ENCODE measurements at regions not wholly inside any gene's neighbourhood (a gene's known extent, or its start where the extent isn't known, plus 50 kb on each side); places are given as distances from the start of the nearest gene placed in this dataset.

GRCh38 chr2:219886615-219887014 lies 259.2 kb downstream of the SLC4A3 start:
- DNase-seq (ENCODE audit: insufficient read length, low spot score) (no peak), FAIRE-seq (no peak)
- TF ChIP-seq PAX5 (IDR thresholded peaks at IDR 0.05; ENCODE audit: insufficient read depth, low read length, severe bottlenecking) (no peak), SPI1 (IDR thresholded peaks at IDR 0.05; ENCODE audit: low read depth, low read length) (no peak), POU2F2 (IDR thresholded peaks at IDR 0.05; ENCODE audit: low read depth, low read length) (no peak), POLR2AphosphoS5 (IDR thresholded peaks at IDR 0.05; ENCODE audit: low read depth, low read length) (no peak)

- no peak for DNase-seq (ENCODE audit: insufficient read length, low spot score)
- FAIRE-seq, result no peak
- no peak for TF ChIP-seq POLR2AphosphoS5 (IDR thresholded peaks at IDR 0.05; ENCODE audit: low read depth, low read length)
- TF ChIP-seq SPI1 (IDR thresholded peaks at IDR 0.05; ENCODE audit: low read depth, low read length), result no peak
- TF ChIP-seq TAF1 (IDR thresholded peaks at IDR 0.05; ENCODE audit: low read depth, low read length), result no peak
- TF ChIP-seq POU2F2 (IDR thresholded peaks at IDR 0.05; ENCODE audit: low read depth, low read length), result no peak
- TF ChIP-seq POLR2A (IDR thresholded peaks at IDR 0.05; ENCODE audit: low read depth, low read length), result no peak
- TF ChIP-seq PAX5 (IDR thresholded peaks at IDR 0.05; ENCODE audit: insufficient read depth, low read length, severe bottlenecking), result no peak
These were observed 260.4 kb downstream of the SLC4A3 start for GRCh38 chr2:219887870-219888269.

- DNase-seq (ENCODE audit: insufficient read length, low spot score) (no peak), FAIRE-seq (no peak)
- TF ChIP-seq PAX5 (IDR thresholded peaks at IDR 0.05; ENCODE audit: insufficient read depth, low read length, severe bottlenecking) (no peak), SPI1 (IDR thresholded peaks at IDR 0.05; ENCODE audit: low read depth, low read length) (no peak), POLR2A (IDR thresholded peaks at IDR 0.05; ENCODE audit: low read depth, low read length) (no peak), TAF1 (IDR thresholded peaks at IDR 0.05; ENCODE audit: low read depth, low read length) (no peak), POLR2AphosphoS5 (IDR thresholded peaks at IDR 0.05; ENCODE audit: low read depth, low read length) (no peak), POU2F2 (IDR thresholded peaks at IDR 0.05; ENCODE audit: low read depth, low read length) (no peak)
These were observed 266.1 kb downstream of the SLC4A3 start for GRCh38 chr2:219893541-219893940.

GRCh38 chr2:219897456-219897855 lies 270.0 kb downstream of the SLC4A3 start:
- TF ChIP-seq POLR2AphosphoS5 (IDR thresholded peaks at IDR 0.05; ENCODE audit: low read depth, low read length) (no peak), SPI1 (IDR thresholded peaks at IDR 0.05; ENCODE audit: low read depth, low read length) (no peak), TAF1 (IDR thresholded peaks at IDR 0.05; ENCODE audit: low read depth, low read length) (no peak), PAX5 (IDR thresholded peaks at IDR 0.05; ENCODE audit: insufficient read depth, low read length, severe bottlenecking) (no peak)
- DNase-seq (ENCODE audit: insufficient read length, low spot score) (no peak), FAIRE-seq (no peak)

GRCh38 chr2:219901155-219901554 lies 273.7 kb downstream of the SLC4A3 start:
- DNase-seq (ENCODE audit: insufficient read length, low spot score), result no peak
- no peak for FAIRE-seq
- TF ChIP-seq POLR2A (IDR thresholded peaks at IDR 0.05; ENCODE audit: low read depth, low read length) (no peak), PAX5 (IDR thresholded peaks at IDR 0.05; ENCODE audit: insufficient read depth, low read length, severe bottlenecking) (no peak), SPI1 (IDR thresholded peaks at IDR 0.05; ENCODE audit: low read depth, low read length) (no peak), POLR2AphosphoS5 (IDR thresholded peaks at IDR 0.05; ENCODE audit: low read depth, low read length) (no peak), TAF1 (IDR thresholded peaks at IDR 0.05; ENCODE audit: low read depth, low read length) (no peak), POU2F2 (IDR thresholded peaks at IDR 0.05; ENCODE audit: low read depth, low read length) (no peak)

- FAIRE-seq, result no peak
- no peak for DNase-seq (ENCODE audit: insufficient read length, low spot score)
These were observed 275.6 kb downstream of the SLC4A3 start for GRCh38 chr2:219902891-219903552.

GRCh38 chr2:219905640-219906039 lies 278.2 kb downstream of the SLC4A3 start:
- TF ChIP-seq POLR2AphosphoS5 (IDR thresholded peaks at IDR 0.05; ENCODE audit: low read depth, low read length), result no peak
- TF ChIP-seq POLR2A (IDR thresholded peaks at IDR 0.05; ENCODE audit: low read depth, low read length), result no peak
- TF ChIP-seq POU2F2 (IDR thresholded peaks at IDR 0.05; ENCODE audit: low read depth, low read length), result no peak
- TF ChIP-seq SPI1 (IDR thresholded peaks at IDR 0.05; ENCODE audit: low read depth, low read length), result no peak
- no peak for TF ChIP-seq PAX5 (IDR thresholded peaks at IDR 0.05; ENCODE audit: insufficient read depth, low read length, severe bottlenecking)
- DNase-seq (ENCODE audit: insufficient read length, low spot score) (no peak), FAIRE-seq (no peak)

More at GRCh38 chr2:219902891-219903552, 275.6 kb downstream of the SLC4A3 start:
- TF ChIP-seq POLR2AphosphoS5 (IDR thresholded peaks at IDR 0.05; ENCODE audit: low read depth, low read length), result no peak
- no peak for TF ChIP-seq PAX5 (IDR thresholded peaks at IDR 0.05; ENCODE audit: insufficient read depth, low read length, severe bottlenecking)
- TF ChIP-seq POU2F2 (IDR thresholded peaks at IDR 0.05; ENCODE audit: low read depth, low read length), result no peak
- TF ChIP-seq POLR2A (IDR thresholded peaks at IDR 0.05; ENCODE audit: low read depth, low read length), result no peak

GRCh38 chr2:219906114-219907010 lies 278.9 kb downstream of the SLC4A3 start:
- no peak for FAIRE-seq
- TF ChIP-seq POLR2A (IDR thresholded peaks at IDR 0.05; ENCODE audit: low read depth, low read length) (no peak), SPI1 (IDR thresholded peaks at IDR 0.05; ENCODE audit: low read depth, low read length) (no peak), POLR2AphosphoS5 (IDR thresholded peaks at IDR 0.05; ENCODE audit: low read depth, low read length) (no peak), TAF1 (IDR thresholded peaks at IDR 0.05; ENCODE audit: low read depth, low read length) (no peak), PAX5 (IDR thresholded peaks at IDR 0.05; ENCODE audit: insufficient read depth, low read length, severe bottlenecking) (no peak), POU2F2 (IDR thresholded peaks at IDR 0.05; ENCODE audit: low read depth, low read length) (no peak)
- DNase-seq (ENCODE audit: insufficient read length, low spot score), result no peak

GRCh38 chr2:219907011-219907365 lies 279.6 kb downstream of the SLC4A3 start:
- FAIRE-seq, result no peak
- DNase-seq (ENCODE audit: insufficient read length, low spot score), result no peak
- no peak for TF ChIP-seq POU2F2 (IDR thresholded peaks at IDR 0.05; ENCODE audit: low read depth, low read length)
- no peak for TF ChIP-seq PAX5 (IDR thresholded peaks at IDR 0.05; ENCODE audit: insufficient read depth, low read length, severe bottlenecking)
- TF ChIP-seq TAF1 (IDR thresholded peaks at IDR 0.05; ENCODE audit: low read depth, low read length), result no peak
- TF ChIP-seq POLR2AphosphoS5 (IDR thresholded peaks at IDR 0.05; ENCODE audit: low read depth, low read length), result no peak
- TF ChIP-seq POLR2A (IDR thresholded peaks at IDR 0.05; ENCODE audit: low read depth, low read length), result no peak
- no peak for TF ChIP-seq SPI1 (IDR thresholded peaks at IDR 0.05; ENCODE audit: low read depth, low read length)
